HG03139 (cell line): ENCODE measurements at regions not wholly inside any gene's neighbourhood (a gene's known extent, or its start where the extent isn't known, plus 50 kb on each side); places are given as distances from the start of the nearest gene placed in this dataset.

Experiments used
- ATAC-seq: cut with Tn5 transposase; IDR thresholded peaks from one replicate; pipeline ENCODE4 v1.9.1; 2021; ENCODE audit not compliant: unreplicated experiment

GRCh38 chr1:204736836-204737235, 51.3 kb upstream of the LRRN2 start:
- ATAC-seq: no peak

DNA sequence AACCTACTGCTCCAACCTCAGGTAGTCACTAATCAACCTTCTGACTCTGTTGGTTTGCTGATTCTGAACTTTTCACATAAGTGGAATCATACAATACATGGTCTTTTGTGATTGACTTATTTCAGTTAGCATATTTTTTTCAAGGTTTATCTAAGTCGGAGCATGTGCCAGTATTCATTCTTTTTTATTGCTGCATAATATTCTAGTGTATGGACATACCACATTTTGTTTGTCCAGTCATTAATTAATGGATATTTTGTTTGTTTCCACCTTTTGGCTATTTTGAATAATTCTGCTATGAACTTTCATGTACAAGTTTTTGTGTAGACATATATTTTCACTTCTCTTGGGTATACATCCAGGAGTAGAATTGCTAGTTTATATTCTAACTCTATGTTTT, 53.0 kb upstream of the LRRN2 start:
- ATAC-seq: no peak

DNA sequence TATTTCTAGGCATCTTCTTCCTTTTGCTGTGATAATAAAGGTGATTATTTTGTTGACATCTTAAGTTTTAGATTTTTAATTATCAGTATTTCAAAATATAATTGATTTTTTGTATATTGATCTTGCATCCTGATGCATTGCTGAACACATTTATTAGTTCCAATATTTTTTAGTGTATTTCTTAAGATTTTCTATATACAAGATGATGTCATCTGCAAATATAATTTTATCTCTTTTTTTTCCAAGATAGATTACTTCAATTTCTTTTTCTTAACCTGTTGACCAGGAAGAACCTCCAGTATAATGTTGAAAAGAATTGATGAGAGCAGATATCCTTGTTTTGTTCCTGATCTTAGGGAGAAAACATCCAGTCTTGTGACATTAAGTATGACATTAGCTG, 54.8 kb upstream of the LRRN2 start:
- no peak for ATAC-seq

DNA sequence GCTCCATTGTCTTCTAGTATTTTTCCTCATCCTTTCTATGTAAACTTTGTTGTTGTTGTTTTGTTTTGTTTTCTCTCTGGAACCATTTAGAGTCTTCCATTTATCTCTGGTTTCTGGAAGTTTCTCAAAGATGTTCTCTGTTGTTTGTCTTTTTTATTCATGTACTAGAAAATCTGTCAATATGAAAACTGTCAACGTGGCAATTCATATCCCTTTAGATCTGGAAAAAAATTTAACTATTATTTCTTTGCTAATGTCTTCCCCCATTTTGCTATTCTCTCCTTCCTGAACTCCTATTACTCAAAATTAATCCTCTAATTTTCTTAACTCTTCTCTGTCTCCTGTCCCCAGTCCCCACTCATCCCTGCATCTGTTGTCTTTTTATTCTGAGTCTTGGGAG, 55.9 kb upstream of the LRRN2 start:
- no peak for ATAC-seq

- ATAC-seq: no peak
Measured at GRCh38 chr1:204742676-204743251, 57.2 kb upstream of the LRRN2 start.

GRCh38 chr1:204744107-204744779, 58.7 kb upstream of the LRRN2 start:
- no peak for ATAC-seq

- no peak for ATAC-seq
Measured at GRCh38 chr1:204746838-204747442, 61.4 kb upstream of the LRRN2 start.

DNA sequence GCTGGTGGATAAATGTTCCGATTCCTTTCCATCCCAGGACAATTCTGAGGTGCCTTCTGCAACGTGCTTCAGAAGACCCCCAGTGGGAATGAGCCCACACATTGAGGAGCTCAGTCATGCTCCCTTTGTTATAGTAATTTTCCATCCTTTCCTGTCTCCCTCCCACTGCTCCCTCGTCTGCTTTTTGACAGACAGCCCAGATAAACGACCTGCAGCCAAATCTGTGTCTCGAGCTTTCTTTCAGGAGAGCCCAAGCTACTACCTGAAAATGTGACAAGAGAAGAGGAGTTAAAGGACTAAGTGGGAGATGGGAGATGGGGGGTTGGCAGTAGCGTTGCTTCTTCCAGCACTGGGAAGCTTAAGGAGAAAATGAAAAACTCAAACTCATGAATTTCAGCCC, 65.9 kb upstream of the LRRN2 start:
- no peak for ATAC-seq

- ATAC-seq: no peak
Measured at GRCh38 chr1:204751883-204752687, 66.5 kb upstream of the LRRN2 start.

DNA sequence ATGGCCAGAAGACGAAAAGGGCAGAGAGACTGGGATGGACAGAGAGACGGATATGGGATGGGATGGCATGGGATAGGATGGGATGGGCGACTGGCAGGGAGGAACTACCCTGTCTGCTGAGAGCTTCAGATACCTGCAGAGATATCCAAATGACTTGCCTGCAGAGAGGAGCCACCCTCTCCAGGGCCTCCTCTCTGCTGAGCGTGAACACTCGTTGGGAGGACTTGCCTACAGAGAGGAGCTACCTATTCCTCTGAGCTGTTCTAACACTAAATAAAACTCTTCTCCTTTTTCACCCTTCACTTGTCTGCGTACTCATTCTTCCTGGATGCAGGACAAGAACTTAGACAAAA, 67.1 kb upstream of the LRRN2 start:
- ATAC-seq: no peak

- no peak for ATAC-seq
Measured at GRCh38 chr1:204754821-204755220, 69.3 kb upstream of the LRRN2 start.

DNA sequence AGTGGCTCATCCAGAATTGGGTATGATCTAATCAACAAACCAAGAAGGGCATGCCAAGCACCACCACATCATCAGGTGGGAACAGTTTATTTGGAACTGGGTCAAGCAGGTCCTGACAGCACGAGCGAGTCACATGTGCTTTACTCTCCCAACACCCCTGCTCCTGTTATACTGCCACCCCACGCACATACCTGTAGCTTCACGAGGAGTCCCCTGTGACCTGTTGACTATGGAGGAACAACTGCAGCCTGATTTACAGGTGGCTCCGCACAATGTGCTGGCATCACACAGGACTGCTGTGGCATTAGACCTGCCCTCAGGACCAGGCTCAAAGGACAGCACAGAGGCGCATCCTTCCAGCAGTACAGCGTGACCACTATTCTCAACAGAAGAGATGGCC, 70.8 kb upstream of the LRRN2 start:
- ATAC-seq: no peak

DNA sequence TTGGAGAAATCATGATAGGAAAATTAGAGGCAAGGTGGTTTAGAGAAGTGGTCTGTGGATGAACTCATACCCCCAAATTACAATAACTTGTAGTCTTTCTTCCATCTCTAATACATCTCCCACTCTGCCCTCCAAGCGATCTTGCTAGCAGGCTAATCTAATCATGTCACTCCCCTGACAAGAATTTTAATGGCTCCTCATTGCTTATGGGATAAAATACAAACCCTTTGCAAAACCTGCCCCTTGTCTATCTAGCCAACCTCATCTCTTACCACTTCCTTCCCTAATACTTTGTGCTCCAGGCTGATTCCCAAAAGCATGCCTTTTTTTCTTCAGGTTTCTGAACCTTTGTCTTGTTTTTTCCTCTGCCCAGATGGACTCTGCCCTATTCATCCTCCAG, 71.3 kb upstream of the LRRN2 start:
- no peak for ATAC-seq

- ATAC-seq: no peak
Measured at GRCh38 chr1:204758601-204759000, 73.1 kb upstream of the LRRN2 start.

DNA sequence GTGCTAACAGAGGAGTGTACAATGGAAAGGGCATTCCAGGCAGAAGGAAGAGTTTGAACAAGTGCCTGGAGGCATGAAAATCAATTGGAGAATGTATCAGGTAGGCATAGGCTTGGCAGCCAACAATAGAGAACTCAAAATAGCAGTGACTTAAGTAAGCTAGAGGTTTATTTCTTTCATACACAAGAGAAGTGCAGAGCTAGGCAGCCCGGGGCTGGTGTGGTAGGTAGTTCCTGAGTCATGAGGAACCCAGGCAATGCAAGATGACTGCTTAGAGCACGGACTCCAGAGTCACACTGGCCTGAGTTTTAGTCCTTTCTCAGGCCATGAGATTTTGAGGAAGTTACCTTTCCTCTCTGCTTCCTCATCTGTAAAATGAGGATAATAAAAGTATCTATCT, 74.8 kb upstream of the LRRN2 start:
- ATAC-seq: no peak

GRCh38 chr1:204760757-204761156, 75.2 kb upstream of the LRRN2 start:
- ATAC-seq: no peak

DNA sequence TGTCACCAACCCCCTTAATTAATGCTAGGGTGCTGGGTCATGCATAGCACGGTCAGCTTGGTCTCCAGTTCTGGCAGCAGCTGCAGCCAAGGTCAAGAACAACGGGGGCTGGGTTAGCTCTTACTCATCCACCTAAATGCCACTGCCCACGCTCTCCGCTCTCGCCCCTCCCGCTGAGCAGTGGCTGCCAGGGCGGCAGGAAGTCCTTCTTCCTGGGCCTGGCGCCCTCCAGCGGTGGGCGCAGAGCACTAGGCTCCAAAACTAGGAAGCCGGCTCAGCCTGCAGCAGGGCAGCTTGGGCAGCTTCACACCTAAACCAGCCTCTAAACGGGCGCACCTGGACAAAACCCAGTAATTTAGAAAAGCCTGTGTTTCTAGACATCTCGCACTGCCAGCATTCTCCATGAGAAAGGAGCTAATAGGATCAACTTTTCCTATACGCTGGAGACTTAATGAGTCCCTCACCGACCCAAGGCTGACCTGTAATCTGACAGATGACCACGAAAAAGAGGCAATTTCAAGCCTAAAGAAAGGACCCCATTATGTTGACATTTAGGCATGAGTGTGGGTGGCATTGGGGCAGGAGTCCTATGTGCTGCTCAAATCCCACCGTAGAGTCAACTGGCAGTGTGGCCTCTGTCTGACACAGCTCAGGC, 78.4 kb upstream of the LRRN2 start:
- ATAC-seq: peak; percentile 61

GRCh38 chr1:204769997-204770396, 84.5 kb upstream of the LRRN2 start:
- no peak for ATAC-seq

DNA sequence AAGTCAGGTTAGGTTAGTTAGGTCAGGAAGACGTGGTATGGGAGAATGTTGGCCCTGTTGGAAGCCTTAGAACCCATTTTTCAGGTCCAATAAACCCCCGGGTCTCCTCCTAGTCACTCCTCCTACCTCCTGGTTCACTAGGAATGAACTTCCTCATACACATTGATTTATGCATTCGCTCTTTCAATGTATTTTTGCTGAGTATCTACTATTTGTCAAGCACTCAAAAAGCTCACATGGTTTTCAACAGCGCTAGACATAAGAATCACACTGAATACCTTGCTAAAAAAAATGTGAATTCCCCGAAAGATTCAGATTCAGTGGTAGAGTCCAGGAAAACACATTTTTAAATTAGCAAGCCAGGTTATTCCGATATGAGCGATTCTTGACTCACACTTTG, 85.8 kb upstream of the LRRN2 start:
- ATAC-seq: no peak

DNA sequence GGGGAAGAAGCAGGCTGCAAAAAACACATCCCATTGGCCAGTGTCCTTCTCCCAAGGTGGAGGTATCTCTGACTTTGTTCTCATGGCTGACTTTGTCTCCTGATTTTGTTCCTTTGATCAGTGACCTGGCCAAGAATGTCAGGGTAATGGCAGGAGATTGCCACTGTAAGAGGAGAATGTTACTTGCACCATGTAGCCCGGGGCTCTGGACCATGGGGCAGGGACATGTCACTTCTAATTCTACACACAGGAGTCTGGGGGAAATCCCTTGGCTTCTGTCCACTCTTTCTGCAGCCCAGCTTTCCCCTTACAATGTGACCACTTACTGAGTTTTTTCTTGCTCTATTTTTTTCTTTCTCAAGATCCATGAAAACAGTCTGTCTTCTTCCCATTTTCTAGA, 87.7 kb upstream of the LRRN2 start:
- ATAC-seq: no peak

- ATAC-seq: no peak
Measured at GRCh38 chr1:204775546-204775945, 90.0 kb upstream of the LRRN2 start.

- no peak for ATAC-seq
Measured at GRCh38 chr1:204777591-204777990, 92.1 kb upstream of the LRRN2 start.
